ENCODE measurements at regions not wholly inside any gene's neighbourhood (a gene's known extent, or its start where the extent isn't known, plus 50 kb on each side); places are given as distances from the start of the nearest gene placed in this dataset.

GRCh38 chrY:15441878-15442277 is 917.5 kb downstream of the NLGN4Y start:
- H3K36me3 ChIP-seq (ENCODE audit: control insufficient read depth, insufficient read depth, low read length): no peaks in the 10 kb centered on the region
- no peak overlapping the region for H2AFZ ChIP-seq (ENCODE audit: low read length)
- TF ChIP-seq CTCF (conservative IDR thresholded peaks at IDR 0.05 in 1 of 2, IDR thresholded peaks at IDR 0.05 in 1 of 2; ENCODE audit: low read depth in 1 of 2, low read length in 2 of 2): no peak
- TF ChIP-seq EZH2 (IDR thresholded peaks at IDR 0.05; ENCODE audit: low read length, missing control alignments): no peak
- H3K4me1 ChIP-seq (ENCODE audit: control insufficient read depth, extremely low read depth, insufficient read depth, low read length): no peaks in the 10 kb centered on the region
- H3K9me3 ChIP-seq (ENCODE audit: control insufficient read depth, insufficient read depth, low read depth, low read length): no peaks in the 10 kb centered on the region
- no peaks in the 10 kb centered on the region for H4K20me1 ChIP-seq (ENCODE audit: control insufficient read depth, extremely low read depth, insufficient read depth, low read length)
- no peak overlapping the region for H3K9ac ChIP-seq (ENCODE audit: insufficient read depth, low read length)
- no peak overlapping the region for H3K4me3 ChIP-seq (replicated peaks in 1 of 4; ENCODE audit: control extremely low read depth in 1 of 4, insufficient read depth in 1 of 4, low read depth in 3 of 4, low read length in 4 of 4)
- DNase-seq (ENCODE audit: low read depth in 2 of 2): no peak
- no peaks in the 10 kb centered on the region for H3K79me2 ChIP-seq (ENCODE audit: control insufficient read depth, insufficient read depth, low read length)
- no peaks in the 10 kb centered on the region for H3K27me3 ChIP-seq (ENCODE audit: control insufficient read depth, insufficient read depth, low read length)
- H3K4me2 ChIP-seq (ENCODE audit: extremely low read depth, insufficient read depth, low read length): no peak overlapping the region
- H3K27ac ChIP-seq (ENCODE audit: insufficient read depth, low read length): no peak overlapping the region

- no peak overlapping the region for H3K4me2 ChIP-seq (ENCODE audit: extremely low read depth, insufficient read depth, low read length)
- H3K9me3 ChIP-seq (ENCODE audit: control insufficient read depth, insufficient read depth, low read depth, low read length): no peaks in the 10 kb centered on the region
- no peaks in the 10 kb centered on the region for H4K20me1 ChIP-seq (ENCODE audit: control insufficient read depth, extremely low read depth, insufficient read depth, low read length)
- no peak overlapping the region for H3K4me3 ChIP-seq (replicated peaks in 1 of 4; ENCODE audit: control extremely low read depth in 1 of 4, insufficient read depth in 1 of 4, low read depth in 3 of 4, low read length in 4 of 4)
- H3K27me3 ChIP-seq (ENCODE audit: control insufficient read depth, insufficient read depth, low read length): no peaks in the 10 kb centered on the region
- H3K27ac ChIP-seq (ENCODE audit: insufficient read depth, low read length): no peak overlapping the region
- H3K36me3 ChIP-seq (ENCODE audit: control insufficient read depth, insufficient read depth, low read length): no peaks in the 10 kb centered on the region
- no peak overlapping the region for H2AFZ ChIP-seq (ENCODE audit: low read length)
- H3K79me2 ChIP-seq (ENCODE audit: control insufficient read depth, insufficient read depth, low read length): no peaks in the 10 kb centered on the region
- DNase-seq (ENCODE audit: low read depth in 2 of 2): no peak
- no peaks in the 10 kb centered on the region for H3K4me1 ChIP-seq (ENCODE audit: control insufficient read depth, extremely low read depth, insufficient read depth, low read length)
- no peak overlapping the region for H3K9ac ChIP-seq (ENCODE audit: insufficient read depth, low read length)
- no peak for TF ChIP-seq EZH2 (IDR thresholded peaks at IDR 0.05; ENCODE audit: low read length, missing control alignments)
- TF ChIP-seq CTCF (conservative IDR thresholded peaks at IDR 0.05 in 1 of 2, IDR thresholded peaks at IDR 0.05 in 1 of 2; ENCODE audit: low read depth in 1 of 2, low read length in 2 of 2): no peak
Observed at GRCh38 chrY:15445871-15446270, 921.5 kb downstream of the NLGN4Y start.

GRCh38 chrY:15446861-15447260 is 922.5 kb downstream of the NLGN4Y start:
- no peak overlapping the region for H3K27ac ChIP-seq (ENCODE audit: insufficient read depth, low read length)
- no peaks in the 10 kb centered on the region for H3K9me3 ChIP-seq (ENCODE audit: control insufficient read depth, insufficient read depth, low read depth, low read length)
- no peaks in the 10 kb centered on the region for H3K4me1 ChIP-seq (ENCODE audit: control insufficient read depth, extremely low read depth, insufficient read depth, low read length)
- no peaks in the 10 kb centered on the region for H4K20me1 ChIP-seq (ENCODE audit: control insufficient read depth, extremely low read depth, insufficient read depth, low read length)
- DNase-seq (ENCODE audit: low read depth in 2 of 2): no peak
- no peaks in the 10 kb centered on the region for H3K36me3 ChIP-seq (ENCODE audit: control insufficient read depth, insufficient read depth, low read length)
- no peak overlapping the region for H3K4me3 ChIP-seq (replicated peaks in 1 of 4; ENCODE audit: control extremely low read depth in 1 of 4, insufficient read depth in 1 of 4, low read depth in 3 of 4, low read length in 4 of 4)
- H3K27me3 ChIP-seq (ENCODE audit: control insufficient read depth, insufficient read depth, low read length): no peaks in the 10 kb centered on the region
- H3K4me2 ChIP-seq (ENCODE audit: extremely low read depth, insufficient read depth, low read length): no peak overlapping the region
- TF ChIP-seq CTCF (conservative IDR thresholded peaks at IDR 0.05 in 1 of 2, IDR thresholded peaks at IDR 0.05 in 1 of 2; ENCODE audit: low read depth in 1 of 2, low read length in 2 of 2) (no peak), EZH2 (IDR thresholded peaks at IDR 0.05; ENCODE audit: low read length, missing control alignments) (no peak)
- no peak overlapping the region for H2AFZ ChIP-seq (ENCODE audit: low read length)
- H3K9ac ChIP-seq (ENCODE audit: insufficient read depth, low read length): no peak overlapping the region
- no peaks in the 10 kb centered on the region for H3K79me2 ChIP-seq (ENCODE audit: control insufficient read depth, insufficient read depth, low read length)
